Endothelial cell of umbilical vein (primary cell): ENCODE measurements at regions not wholly inside any gene's neighbourhood (a gene's known extent, or its start where the extent isn't known, plus 50 kb on each side); places are given as distances from the start of the nearest gene placed in this dataset.

ENCODE experiments used
- BruUV-seq: library from RNA; stranded (reverse); fragments of 400-500 nt; replicated peaks from 2 replicates; lab custom pipeline; 2021; lab: Mats Ljungman, UMichigan
- CTCF ChIA-PET: fragments of 300-600, 350-600 bp; sonication (Branson Sonifier 250); formaldehyde crosslinking; loops from one replicate; lab custom pipeline; 2021; ENCODE audit warnings: antibody characterized with exemption, inconsistent platforms; lab: Charles Lee
- POLR2A ChIA-PET: fragments of 300-600, 350-600 bp; sonication (Branson Sonifier 250); formaldehyde crosslinking; loops from one replicate; lab custom pipeline; 2021; ENCODE audit warnings: antibody characterized with exemption, inconsistent platforms; lab: Charles Lee
- DNase-seq: peaks from one replicate; pipeline ENCODE4 v3.0.0-alpha.2; 2011; ENCODE audit warnings: low read depth, low spot score
- FAIRE-seq: peaks from 2 replicates; lab custom pipeline; 2011; peaks lifted over from hg19 to GRCh38; lab: Jason Lieb, UNC
- H2AFZ ChIP-seq: 2 replicates; pipeline ENCODE4 v1.6.0; 2012; ENCODE audit warnings: low read depth, low read length, control low read depth, inconsistent platforms
- H3K27ac ChIP-seq: 2 replicates; pipeline ENCODE4 v1.5.1; 2011; ENCODE audit warnings: low read depth, mild to moderate bottlenecking, control low read depth, low read length, moderate library complexity; ENCODE audit not compliant: insufficient read depth
- H3K27me3 ChIP-seq, 2 experiments: 2 replicates each; pipeline versions ENCODE4 v1.6.0 to v1.6.1; 2011; ENCODE audit warnings: low read length in 2 of 2, mixed read lengths in 1 of 2; ENCODE audit not compliant: control insufficient read depth in 2 of 2, insufficient read depth in 2 of 2
- H3K36me3 ChIP-seq, 2 experiments: 2 replicates in 1 of 2; 3 replicates in 1 of 2; pipeline ENCODE4 v1.5.1; 2011; ENCODE audit warnings: low read length in 2 of 2, mild to moderate bottlenecking in 1 of 2, moderate library complexity in 1 of 2; ENCODE audit not compliant: control insufficient read depth in 2 of 2, insufficient read depth in 2 of 2; ENCODE audit errors: extremely low read depth in 1 of 2
- H3K4me1 ChIP-seq: 3 replicates; pipeline ENCODE4 v1.5.1; 2011; ENCODE audit warnings: mild to moderate bottlenecking, low read length; ENCODE audit not compliant: control insufficient read depth, insufficient read depth; ENCODE audit errors: extremely low read depth
- H3K4me2 ChIP-seq: 2 replicates; pipeline ENCODE4 v1.6.1; 2011; ENCODE audit warnings: low read length, control low read depth, mixed read lengths; ENCODE audit not compliant: insufficient read depth
- H3K4me3 ChIP-seq, 3 experiments: fragments of 200-600 bp in 1 of 3; sonication (generic), shearing (Covaris generic) in 1 of 3; replicated peaks in 1 of 3; 2 replicates each; pipeline ENCODE4 v1.5.1; 2011 to 2016; ENCODE audit warnings: control low read depth in 3 of 3, low read length in 3 of 3, mild to moderate bottlenecking in 2 of 3, inconsistent platforms in 1 of 3, low read depth in 1 of 3, moderate library complexity in 1 of 3; ENCODE audit not compliant: insufficient read depth in 1 of 3
- H3K79me2 ChIP-seq: 2 replicates; pipeline ENCODE4 v1.6.0; 2012; ENCODE audit warnings: low read length, inconsistent platforms; ENCODE audit not compliant: control insufficient read depth, insufficient read depth
- H3K9ac ChIP-seq: replicated peaks from 2 replicates; pipeline ENCODE3; 2011; ENCODE audit warnings: low read length, control low read depth; ENCODE audit not compliant: insufficient read depth; ENCODE audit errors: extremely low read depth
- H3K9me1 ChIP-seq: replicated peaks from 3 replicates; pipeline ENCODE4 v1.6.0; 2011; ENCODE audit warnings: mild to moderate bottlenecking, low read length; ENCODE audit not compliant: control insufficient read depth, insufficient read depth; ENCODE audit errors: extremely low read depth
- H3K9me3 ChIP-seq: replicated peaks from 2 replicates; pipeline ENCODE4 v1.5.1; 2012; ENCODE audit warnings: low read length, inconsistent platforms; ENCODE audit not compliant: control insufficient read depth, insufficient read depth
- H4K20me1 ChIP-seq: replicated peaks from 2 replicates; pipeline ENCODE3; 2011; ENCODE audit warnings: mild to moderate bottlenecking, low read length; ENCODE audit not compliant: control insufficient read depth, insufficient read depth; ENCODE audit errors: extremely low read depth
- EZH2 ChIP-seq: IDR thresholded peaks from 2 replicates; pipeline ENCODE4 v1.6.1; 2012; ENCODE audit warnings: borderline replicate concordance, low read depth, mild to moderate bottlenecking, moderate library complexity, low read length, inconsistent platforms; ENCODE audit not compliant: severe bottlenecking
- FOS ChIP-seq: IDR thresholded peaks from 2 replicates; pipeline ENCODE4 v1.6.1; 2011; ENCODE audit warnings: mild to moderate bottlenecking, low read length, moderate library complexity, borderline replicate concordance; ENCODE audit not compliant: insufficient read depth
- GATA2 ChIP-seq: IDR thresholded peaks from 2 replicates; pipeline ENCODE4 v1.7.0; 2011; ENCODE audit warnings: low read depth, mild to moderate bottlenecking, moderate library complexity, mixed read lengths, low read length; ENCODE audit not compliant: insufficient read length, insufficient read depth
- JUN ChIP-seq: IDR thresholded peaks from 2 replicates; pipeline ENCODE4 v1.6.1; 2011; ENCODE audit warnings: borderline replicate concordance, low read depth; ENCODE audit not compliant: insufficient read length, insufficient read depth
- MAX ChIP-seq: IDR thresholded peaks from 2 replicates; pipeline ENCODE4 v1.6.1; 2011; ENCODE audit not compliant: insufficient read depth, insufficient read length
- MYC ChIP-seq: IDR thresholded peaks from one replicate; pipeline ENCODE4 v1.6.1; 2011; ENCODE audit warnings: mild to moderate bottlenecking, low read depth, low read length
- POLR2A ChIP-seq: IDR thresholded peaks from 2 replicates; pipeline ENCODE4 v1.6.1; 2012; ENCODE audit warnings: low read depth, mild to moderate bottlenecking, control low read depth, low read length
- POLR2AphosphoS5 ChIP-seq: IDR thresholded peaks from 2 replicates; pipeline ENCODE4 v1.6.1; 2012; ENCODE audit warnings: low read depth, mild to moderate bottlenecking, control low read depth, low read length, moderate library complexity; ENCODE audit not compliant: insufficient read depth
- dilution Hi-C: fragments of 300-500 bp; cut with MboI; formaldehyde crosslinking; loops from one replicate; pipeline ENCODE4 v1.15.0; 2019; ENCODE audit warnings: low sequenced_read_pairs; ENCODE audit not compliant: extremely low pct_ligation_motif_present
- intact Hi-C: fragments of 100-400 bp; cut with micrococcal nuclease; formaldehyde crosslinking; loops from one replicate; pipeline ENCODE4 v1.10.0; 2022
- TF ChIP-seq, protein P1 (sequence below), 2 donors: IDR thresholded peaks; 1 replicate in 1 of 2; 2 replicates in 1 of 2; pipeline ENCODE4 v1.5.1; 2011; ENCODE audit warnings: low read length in 2 of 2, mild to moderate bottlenecking in 2 of 2, moderate library complexity in 2 of 2, control low read depth in 1 of 2, inconsistent platforms in 1 of 2, low read depth in 1 of 2; ENCODE audit not compliant: insufficient read depth in 1 of 2; ENCODE audit errors: extremely low read depth in 1 of 2

GRCh38 chr1:24236789-24237371 lies 49.8 kb upstream of the IFNLR1 start:
- no TSS peak for BruUV-seq
- DNase-seq: no peak
- H3K4me1 ChIP-seq: no peaks in the 10 kb centered on the region
- H3K9me1 ChIP-seq: no peaks in the 10 kb centered on the region
- no peak overlapping the region for H3K4me2 ChIP-seq
- CTCF ChIA-PET: interaction anchor here (1.1 to 1.2 kb wide), 2 partner anchors 9 to 38 kb away, joined by 3 read pairs; no protein-coding TSS in a partner anchor
- intact Hi-C loops: no loop called here
- no peak overlapping the region for H3K9ac ChIP-seq
- H3K9me3 ChIP-seq: no peaks in the 10 kb centered on the region
- no peak overlapping the region for H2AFZ ChIP-seq
- dilution Hi-C loops: no loop called here
- FAIRE-seq: no peak
- no peaks in the 10 kb centered on the region for H3K79me2 ChIP-seq
- no peak overlapping the region for H3K4me3 ChIP-seq
- no peak overlapping the region for H3K27ac ChIP-seq
- H3K36me3 ChIP-seq: no peaks in the 10 kb centered on the region
- peaks cover 0 to 2% of the 10 kb centered on the region in 2 experiments for H3K27me3 ChIP-seq
- POLR2A ChIA-PET: no interaction called here
- no peaks in the 10 kb centered on the region for H4K20me1 ChIP-seq
- no peak for TF ChIP-seq JUN
- TF ChIP-seq EZH2: no peak
- no peak for TF ChIP-seq POLR2AphosphoS5
- TF ChIP-seq POLR2A: no peak
- TF ChIP-seq FOS: no peak
- TF ChIP-seq GATA2: no peak
- no peak for TF ChIP-seq MAX
- TF ChIP-seq, protein P1, sequence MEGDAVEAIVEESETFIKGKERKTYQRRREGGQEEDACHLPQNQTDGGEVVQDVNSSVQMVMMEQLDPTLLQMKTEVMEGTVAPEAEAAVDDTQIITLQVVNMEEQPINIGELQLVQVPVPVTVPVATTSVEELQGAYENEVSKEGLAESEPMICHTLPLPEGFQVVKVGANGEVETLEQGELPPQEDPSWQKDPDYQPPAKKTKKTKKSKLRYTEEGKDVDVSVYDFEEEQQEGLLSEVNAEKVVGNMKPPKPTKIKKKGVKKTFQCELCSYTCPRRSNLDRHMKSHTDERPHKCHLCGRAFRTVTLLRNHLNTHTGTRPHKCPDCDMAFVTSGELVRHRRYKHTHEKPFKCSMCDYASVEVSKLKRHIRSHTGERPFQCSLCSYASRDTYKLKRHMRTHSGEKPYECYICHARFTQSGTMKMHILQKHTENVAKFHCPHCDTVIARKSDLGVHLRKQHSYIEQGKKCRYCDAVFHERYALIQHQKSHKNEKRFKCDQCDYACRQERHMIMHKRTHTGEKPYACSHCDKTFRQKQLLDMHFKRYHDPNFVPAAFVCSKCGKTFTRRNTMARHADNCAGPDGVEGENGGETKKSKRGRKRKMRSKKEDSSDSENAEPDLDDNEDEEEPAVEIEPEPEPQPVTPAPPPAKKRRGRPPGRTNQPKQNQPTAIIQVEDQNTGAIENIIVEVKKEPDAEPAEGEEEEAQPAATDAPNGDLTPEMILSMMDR (IDR thresholded peaks at IDR 0.05; ENCODE audit: extremely low read depth in 1 of 2, insufficient read depth in 1 of 2, low read depth in 1 of 2, low read length in 2 of 2): no peak
- no peak for TF ChIP-seq MYC
